GM13977 (cell line): ENCODE measurements at regions not wholly inside any gene's neighbourhood (a gene's known extent, or its start where the extent isn't known, plus 50 kb on each side); places are given as distances from the start of the nearest gene placed in this dataset.

Source experiments
- DNase-seq: peaks from one replicate; pipeline ENCODE4 v3.0.0; 2012; ENCODE audit warnings: low spot score
- CTCF ChIP-seq: IDR thresholded peaks from 2 replicates; pipeline ENCODE4 v1.5.1; 2012; ENCODE audit warnings: mild to moderate bottlenecking, control low read depth; ENCODE audit not compliant: insufficient read depth; ENCODE audit errors: extremely low read depth, missing control alignments
- in situ Hi-C: fragments of 300-500 bp; cut with MboI; formaldehyde crosslinking; loops from one replicate; pipeline ENCODE4 v1.12.0; 2022; ENCODE audit warnings: low sequenced_read_pairs, low pct_unique_long_range_greater_than_20kb, mixed read lengths, inconsistent platforms; ENCODE audit not compliant: unreplicated experiment

- TF ChIP-seq CTCF = no peak
- in situ Hi-C loops = no loop called here
- no peak for DNase-seq
Measured at GRCh38 chr10:78830976-78831375, 237.8 kb upstream of the ZMIZ1 start.

GRCh38 chr10:78831461-78831860 lies 237.3 kb upstream of the ZMIZ1 start:
- TF ChIP-seq CTCF = no peak
- in situ Hi-C loops = no loop called here
- DNase-seq = no peak

- in situ Hi-C loops = no loop called here
- TF ChIP-seq CTCF = no peak
Measured at GRCh38 chr10:78832281-78832680, 236.5 kb upstream of the ZMIZ1 start.

GRCh38 chr10:78838141-78838657 lies 230.6 kb upstream of the ZMIZ1 start:
- no peak for DNase-seq
- in situ Hi-C loops = no loop called here
- no peak for TF ChIP-seq CTCF

More at GRCh38 chr10:78832281-78832680, 236.5 kb upstream of the ZMIZ1 start:
- no peak for DNase-seq

GRCh38 chr10:78843495-78843894 lies 225.3 kb upstream of the ZMIZ1 start:
- DNase-seq = no peak
- in situ Hi-C loops = no loop called here
- TF ChIP-seq CTCF = no peak

GRCh38 chr10:78844960-78845607 lies 223.7 kb upstream of the ZMIZ1 start:
- in situ Hi-C loops = no loop called here
- TF ChIP-seq CTCF = no peak
- no peak for DNase-seq
